ENCODE measurements at regions not wholly inside any gene's neighbourhood (a gene's known extent, or its start where the extent isn't known, plus 50 kb on each side); places are given as distances from the start of the nearest gene placed in this dataset.

DNA sequence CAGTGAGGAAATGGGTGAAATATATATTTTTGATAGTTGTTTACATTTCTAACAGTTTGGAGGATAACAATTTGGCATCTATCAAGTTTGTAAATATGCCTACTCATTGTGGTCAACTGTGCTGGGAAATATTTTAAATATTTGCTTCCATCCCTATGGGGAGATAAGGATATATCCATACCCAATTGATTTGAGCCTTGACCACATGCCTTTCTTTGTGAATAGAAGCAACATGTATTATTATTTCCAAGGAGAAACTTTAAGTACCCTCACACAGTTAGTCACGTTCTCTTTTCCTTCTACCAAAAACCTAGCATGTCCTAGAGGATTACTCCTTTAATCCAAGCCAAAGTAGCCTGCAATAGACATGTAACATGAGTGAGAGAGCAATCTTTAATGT, 245.4 kb upstream of the CBLB start:
- TF ChIP-seq POLR2A (IDR thresholded peaks at IDR 0.05; ENCODE audit: low read depth, low read length), result no peak
- TF ChIP-seq POLR2AphosphoS5 (IDR thresholded peaks at IDR 0.05; ENCODE audit: low read depth, low read length), result no peak
- no peak for TF ChIP-seq TAF1 (IDR thresholded peaks at IDR 0.05; ENCODE audit: low read depth, low read length)

Measured in GM12891 (cell line).